AG04449 (cell line): ENCODE measurements at regions not wholly inside any gene's neighbourhood (a gene's known extent, or its start where the extent isn't known, plus 50 kb on each side); places are given as distances from the start of the nearest gene placed in this dataset.
"Not testable (repeated sequence)": the region's sequence is repeated elsewhere in the genome, so short reads cannot be mapped to it uniquely, and the experiment has no call there.

ENCODE experiments used
- CTCF ChIA-PET: fragments of 350-600 bp; formaldehyde crosslinking; extraction: SDS; loops from one replicate; lab custom pipeline; 2021; ENCODE audit warnings: antibody characterized with exemption; lab: Yijun Ruan, JAX
- POLR2A ChIA-PET: fragments of 400-600, 350-600 bp; formaldehyde crosslinking; extraction: SDS; loops from one replicate; lab custom pipeline; 2020; ENCODE audit warnings: antibody characterized with exemption, inconsistent platforms; lab: Yijun Ruan, JAX
- DNase-seq: peaks from one replicate; pipeline ENCODE4 v3.0.0-alpha.2; 2010; ENCODE audit warnings: low read depth, low spot score
- H3K4me3 ChIP-seq: 2 replicates; pipeline ENCODE4 v1.5.1; 2011; ENCODE audit warnings: low read depth, mild to moderate bottlenecking, control low read depth, low read length
- TF ChIP-seq, protein P1 (sequence below): IDR thresholded peaks from one replicate; pipeline ENCODE4 v1.5.1; 2011; ENCODE audit warnings: mild to moderate bottlenecking, moderate library complexity, low read length, control low read depth, inconsistent platforms; ENCODE audit not compliant: insufficient read depth; ENCODE audit errors: missing control alignments

DNA sequence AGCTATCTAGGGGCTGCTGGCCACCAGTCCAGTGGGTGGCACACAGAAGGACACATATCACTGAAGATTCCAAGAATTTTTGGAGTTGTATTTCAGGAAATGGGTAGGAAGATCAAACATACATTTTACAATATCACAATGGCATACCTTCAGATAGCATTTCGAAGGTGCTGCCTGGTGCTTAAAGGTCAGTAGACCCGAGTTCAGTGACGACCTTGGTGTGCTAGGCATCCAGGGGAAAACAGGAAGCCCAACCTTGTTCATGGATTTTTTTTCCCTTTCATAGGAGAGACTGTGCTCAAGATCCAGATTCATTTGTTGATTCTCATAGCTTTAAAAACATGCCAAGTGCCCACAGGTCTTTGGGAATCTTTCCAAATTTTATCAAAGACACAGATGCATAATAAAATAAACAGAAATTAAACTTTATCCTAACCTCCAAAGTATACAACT is 51.0 kb upstream of the RCBTB2 start:
- H3K4me3 ChIP-seq, result no peak overlapping the region
- ChIA-PET CTCF (interaction anchor here (0.9 to 7.5 kb wide), 7 partner anchors 11 to 271 kb away, joined by 3 to 214 read pairs (median 5); no protein-coding TSS in a partner anchor), POLR2A (no interaction called here)
- TF ChIP-seq, protein P1, sequence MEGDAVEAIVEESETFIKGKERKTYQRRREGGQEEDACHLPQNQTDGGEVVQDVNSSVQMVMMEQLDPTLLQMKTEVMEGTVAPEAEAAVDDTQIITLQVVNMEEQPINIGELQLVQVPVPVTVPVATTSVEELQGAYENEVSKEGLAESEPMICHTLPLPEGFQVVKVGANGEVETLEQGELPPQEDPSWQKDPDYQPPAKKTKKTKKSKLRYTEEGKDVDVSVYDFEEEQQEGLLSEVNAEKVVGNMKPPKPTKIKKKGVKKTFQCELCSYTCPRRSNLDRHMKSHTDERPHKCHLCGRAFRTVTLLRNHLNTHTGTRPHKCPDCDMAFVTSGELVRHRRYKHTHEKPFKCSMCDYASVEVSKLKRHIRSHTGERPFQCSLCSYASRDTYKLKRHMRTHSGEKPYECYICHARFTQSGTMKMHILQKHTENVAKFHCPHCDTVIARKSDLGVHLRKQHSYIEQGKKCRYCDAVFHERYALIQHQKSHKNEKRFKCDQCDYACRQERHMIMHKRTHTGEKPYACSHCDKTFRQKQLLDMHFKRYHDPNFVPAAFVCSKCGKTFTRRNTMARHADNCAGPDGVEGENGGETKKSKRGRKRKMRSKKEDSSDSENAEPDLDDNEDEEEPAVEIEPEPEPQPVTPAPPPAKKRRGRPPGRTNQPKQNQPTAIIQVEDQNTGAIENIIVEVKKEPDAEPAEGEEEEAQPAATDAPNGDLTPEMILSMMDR, result no peak
- no peak for DNase-seq

DNA sequence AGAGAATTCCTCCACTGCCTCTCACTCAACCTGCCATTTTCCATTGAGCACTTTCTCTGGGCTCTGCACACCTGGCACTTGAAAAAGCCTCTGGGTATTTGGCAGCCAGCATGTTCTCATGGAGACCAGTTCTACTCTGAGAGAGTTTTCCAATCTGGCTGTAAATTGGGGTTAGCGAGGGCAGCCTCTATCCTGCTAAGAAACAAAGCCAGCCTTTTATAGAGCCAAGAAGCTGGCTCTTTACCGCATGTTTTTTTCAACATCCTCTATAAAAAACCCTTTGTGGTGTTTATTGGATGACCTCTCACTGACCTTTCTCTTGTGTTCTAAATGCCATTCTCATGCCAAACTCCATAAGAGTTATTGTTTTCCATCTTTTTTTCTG is 52.6 kb upstream of the RCBTB2 start:
- TF ChIP-seq, protein P1, result no peak
- no peak overlapping the region for H3K4me3 ChIP-seq
- CTCF ChIA-PET, result interaction anchor here (3.1 kb wide), 1 partner anchor 184 kb away, joined by 16 read pairs; no protein-coding TSS in a partner anchor
- POLR2A ChIA-PET, result no interaction called here
- DNase-seq, result no peak

DNA sequence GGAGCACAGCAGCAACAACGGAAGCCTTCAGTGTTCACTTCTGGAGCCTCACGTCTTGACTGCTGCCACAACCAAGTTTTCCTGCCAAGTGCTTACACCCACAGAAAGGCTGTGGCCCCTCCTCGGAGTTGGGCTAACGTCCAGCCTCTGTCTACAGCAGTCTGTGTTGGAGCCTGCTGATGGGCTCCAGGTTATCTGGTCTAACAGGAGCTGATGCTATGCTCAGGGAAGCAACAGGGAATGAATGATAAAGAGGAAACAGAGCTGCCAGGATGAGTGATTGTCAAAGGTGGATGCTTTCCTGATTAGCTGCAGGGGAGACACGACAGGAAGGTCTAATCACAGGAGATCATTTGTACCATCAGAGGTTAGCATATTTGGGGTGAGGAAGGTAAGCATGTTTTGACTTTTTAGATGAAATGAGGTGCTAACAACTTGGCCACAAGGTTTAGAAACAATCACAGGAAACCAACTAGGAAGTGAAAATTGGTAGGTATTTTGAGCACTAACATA is 53.8 kb upstream of the RCBTB2 start:
- POLR2A ChIA-PET, result no interaction called here
- CTCF ChIA-PET, result no interaction called here
- H3K4me3 ChIP-seq, result no peak overlapping the region
- DNase-seq, result no peak
- TF ChIP-seq, protein P1, result no peak

DNA sequence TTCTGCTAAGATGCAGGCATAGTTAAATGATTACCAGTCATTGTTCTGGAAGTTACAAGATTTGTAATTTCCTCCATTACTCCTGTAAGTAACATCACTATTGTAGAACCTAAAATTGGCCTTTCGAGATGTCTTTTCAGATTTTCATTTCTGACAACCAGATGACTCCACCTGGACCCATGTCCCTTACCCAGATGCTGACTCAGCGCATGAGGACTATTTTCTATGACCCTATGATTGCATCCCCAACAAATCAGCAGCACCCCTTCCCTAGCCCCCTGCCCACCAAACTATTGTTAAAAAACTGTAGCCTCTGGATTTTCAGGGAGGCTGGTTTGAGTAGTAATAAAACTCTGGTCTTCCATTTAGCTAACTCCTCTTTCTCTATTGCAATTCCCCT is 55.2 kb upstream of the RCBTB2 start:
- CTCF ChIA-PET, result no interaction called here

DNA sequence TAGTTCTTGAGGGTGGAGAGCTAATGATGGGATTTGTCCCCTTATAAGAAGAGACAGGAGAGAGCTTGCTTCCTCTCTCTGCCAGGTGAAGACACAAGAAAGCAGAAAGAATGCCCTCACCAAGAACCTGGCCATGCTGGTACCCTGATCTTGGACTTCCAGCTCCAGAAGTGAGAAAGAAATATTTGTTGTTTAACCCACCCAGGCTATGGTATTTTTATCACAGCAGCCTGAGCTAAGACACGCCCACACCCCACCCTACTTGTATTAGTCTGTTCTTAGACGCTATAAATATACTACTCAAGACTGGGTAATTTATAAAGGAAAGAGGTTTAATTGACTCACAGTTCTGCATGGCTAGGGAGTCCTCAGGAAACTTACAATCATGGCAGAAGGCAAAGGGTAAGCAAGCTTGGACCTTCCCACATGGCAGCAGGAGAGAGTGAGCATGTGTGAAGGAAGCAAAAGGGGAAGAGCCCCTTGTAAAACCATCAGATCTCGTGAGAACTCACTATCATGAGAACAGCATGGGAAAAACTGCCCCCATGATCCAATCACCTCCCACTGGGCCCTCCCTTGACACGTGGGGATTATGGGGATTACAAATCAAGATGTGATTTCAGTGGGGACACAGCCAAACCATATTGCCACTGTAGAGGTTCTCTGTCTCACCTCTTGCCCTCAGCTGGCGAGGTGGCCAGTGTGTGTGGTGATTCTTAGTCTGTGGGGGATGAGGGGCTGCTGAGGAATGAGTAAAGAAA is 57.4 kb upstream of the RCBTB2 start:
- POLR2A ChIA-PET, result interaction anchor here (0.7 kb wide), 1 partner anchor 8 kb away, joined by 3 read pairs; no protein-coding TSS in a partner anchor
- no peak for DNase-seq
- no peak overlapping the region for H3K4me3 ChIP-seq
- TF ChIP-seq, protein P1, result no peak
- CTCF ChIA-PET, result interaction anchor here (0.7 to 2.1 kb wide), 2 partner anchors 10 to 179 kb away, joined by 3 to 8 read pairs; no protein-coding TSS in a partner anchor

More for the DNA sequence above, 55.2 kb upstream of the RCBTB2 start:
- H3K4me3 ChIP-seq, result no peak overlapping the region
- DNase-seq, result no peak
- POLR2A ChIA-PET, result no interaction called here
- TF ChIP-seq, protein P1, result no peak

DNA sequence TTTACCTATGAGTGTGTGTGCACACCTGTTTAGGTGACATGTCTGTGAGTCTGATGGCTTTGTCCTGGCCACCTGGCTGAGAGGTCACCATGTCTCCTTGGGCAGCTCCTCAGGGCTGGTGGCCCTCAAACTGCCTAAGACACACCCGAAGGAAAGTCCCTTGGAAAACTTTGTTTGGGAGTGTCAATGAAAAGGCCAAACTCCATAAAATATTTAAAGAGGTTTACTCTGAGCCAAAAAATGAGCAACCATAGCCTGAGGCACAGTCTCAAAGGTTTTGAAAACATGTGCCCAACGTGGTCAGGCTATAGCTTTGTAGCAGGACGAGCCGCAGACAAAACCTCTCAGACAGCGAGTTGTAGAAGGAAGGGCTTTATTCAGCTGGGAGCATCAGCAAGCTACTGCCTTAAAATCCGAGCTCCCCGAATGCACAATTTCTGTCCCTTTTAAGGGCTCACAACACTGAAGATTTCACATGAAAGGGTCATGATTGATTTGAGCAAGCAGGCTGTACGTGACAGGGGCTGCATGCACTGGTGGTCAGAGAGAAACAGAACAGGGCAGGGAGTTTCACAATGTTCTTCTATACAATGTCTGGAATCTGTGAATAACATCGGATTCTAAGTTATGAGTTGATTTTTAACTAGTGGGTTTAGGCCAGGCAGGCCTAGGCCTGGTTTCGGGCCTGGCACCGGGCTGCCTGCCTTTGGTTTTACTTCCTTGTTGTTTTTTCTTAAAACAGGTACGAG is 58.4 kb upstream of the RCBTB2 start:
- ChIA-PET POLR2A (interaction anchor here (0.7 kb wide), 1 partner anchor 9 kb away, joined by 3 read pairs; no protein-coding TSS in a partner anchor), CTCF (interaction anchor here (0.7 to 2.1 kb wide), 3 partner anchors 10 to 178 kb away, joined by 3 to 8 read pairs (median 3); no protein-coding TSS in a partner anchor)
- DNase-seq, H3K4me3 ChIP-seq: not testable (repeated sequence)
